ENCODE measurements at regions not wholly inside any gene's neighbourhood (a gene's known extent, or its start where the extent isn't known, plus 50 kb on each side); places are given as distances from the start of the nearest gene placed in this dataset.

DNA sequence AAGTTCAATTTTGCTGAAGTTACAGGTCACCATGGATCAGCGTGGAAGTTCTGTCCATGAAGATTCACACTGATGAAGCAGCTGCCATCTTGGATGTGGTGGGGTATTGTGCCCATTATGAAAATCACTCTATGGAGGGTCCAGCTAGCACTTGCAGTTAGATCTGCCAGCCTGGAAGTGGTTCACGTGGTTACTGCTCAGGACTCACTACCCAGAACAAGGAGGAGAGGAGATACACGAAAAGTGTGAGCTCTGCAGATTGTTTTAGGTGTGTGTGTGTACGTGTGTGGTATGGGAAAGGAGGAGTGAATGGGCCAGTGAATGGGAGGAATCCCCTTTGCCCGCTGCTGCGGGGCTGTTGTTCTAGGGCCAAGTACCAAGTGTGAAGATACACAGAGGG lies 333.4 kb downstream of the MAF start:
- Histone ChIP-seq H3K9ac (ENCODE audit: insufficient read depth in 1 of 2, low read depth in 2 of 2, low read length in 2 of 2) (no peak overlapping the region), H3K9me3 (replicated peaks; ENCODE audit: control insufficient read depth, insufficient read depth, low read depth, low read length) (no peaks in the 10 kb centered on the region), H4K20me1 (replicated peaks; ENCODE audit: control insufficient read depth, insufficient read depth, low read length) (peaks cover 3% of the 10 kb centered on the region; the same call in 1 of the 2 replicates), H3K27ac (ENCODE audit: extremely low read depth, low read depth, low read length) (no peak overlapping the region), H3K36me3 (ENCODE audit: control insufficient read depth, insufficient read depth, low read length) (no peaks in the 10 kb centered on the region), H3K4me2 (ENCODE audit: insufficient read depth, low read length) (no peak overlapping the region), H3K9me1 (ENCODE audit: control insufficient read depth, insufficient read depth, low read length) (no peaks in the 10 kb centered on the region), H3K4me3 (no peak overlapping the region), H3K27me3 (ENCODE audit: control insufficient read depth in 2 of 2, insufficient read depth in 2 of 2, low read length in 2 of 2) (peaks cover 0 to 5% of the 10 kb centered on the region in 2 experiments; a peak in 2 of 5 replicates), H2AFZ (ENCODE audit: low read depth, low read length) (no peak overlapping the region), H3K4me1 (replicated peaks in 1 of 2; ENCODE audit: control insufficient read depth in 2 of 2, insufficient read depth in 2 of 2, low read length in 2 of 2) (no peaks in the 10 kb centered on the region), H3K79me2 (ENCODE audit: control insufficient read depth, insufficient read depth, low read length) (no peaks in the 10 kb centered on the region)
- TF ChIP-seq MEF2D (tag; conservative IDR thresholded peaks at IDR 0.05; ENCODE audit: low read depth) (no peak), TSHZ1 (CRISPR knock-in tag; IDR thresholded peaks at IDR 0.05) (no peak), CBFA2T3 (IDR thresholded peaks at IDR 0.05) (no peak), ETV1 (tag; conservative IDR thresholded peaks at IDR 0.05; ENCODE audit: low read depth) (no peak), GTF2F1 (IDR thresholded peaks at IDR 0.05; ENCODE audit: low read depth, low read length) (no peak), SOX6 (IDR thresholded peaks at IDR 0.05) (no peak), EGR1 (conservative IDR thresholded peaks at IDR 0.05) (no peak)
- 0% methylated on average over 6 of the region's 6 CpGs for WGBS (ENCODE audit: insufficient coverage, low coverage, missing lambda C conversion rate)
- DNase-seq (ENCODE audit: extremely low read depth in 1 of 4, low spot score in 3 of 4) (no peak), ATAC-seq (no peak), FAIRE-seq (no peak)
- no TSS peak for BruUV-seq (replicated peaks)
- CTCF ChIA-PET (ENCODE audit: low intra/inter-chr PET ratio), result no interaction called here
- in situ Hi-C loops (cut with MboI), result no loop called here
- intact Hi-C loops (cut with micrococcal nuclease), result no loop called here
- POLR2A ChIA-PET, result interaction anchor here (1.0 kb wide), 1 partner anchor 11 kb away, joined by 3 read pairs; no protein-coding TSS in a partner anchor
